ENCODE measurements at regions not wholly inside any gene's neighbourhood (a gene's known extent, or its start where the extent isn't known, plus 50 kb on each side); places are given as distances from the start of the nearest gene placed in this dataset.
A peak's percentile ranks its signal among the peaks of the same experiment; 100 is the strongest.

DNA sequence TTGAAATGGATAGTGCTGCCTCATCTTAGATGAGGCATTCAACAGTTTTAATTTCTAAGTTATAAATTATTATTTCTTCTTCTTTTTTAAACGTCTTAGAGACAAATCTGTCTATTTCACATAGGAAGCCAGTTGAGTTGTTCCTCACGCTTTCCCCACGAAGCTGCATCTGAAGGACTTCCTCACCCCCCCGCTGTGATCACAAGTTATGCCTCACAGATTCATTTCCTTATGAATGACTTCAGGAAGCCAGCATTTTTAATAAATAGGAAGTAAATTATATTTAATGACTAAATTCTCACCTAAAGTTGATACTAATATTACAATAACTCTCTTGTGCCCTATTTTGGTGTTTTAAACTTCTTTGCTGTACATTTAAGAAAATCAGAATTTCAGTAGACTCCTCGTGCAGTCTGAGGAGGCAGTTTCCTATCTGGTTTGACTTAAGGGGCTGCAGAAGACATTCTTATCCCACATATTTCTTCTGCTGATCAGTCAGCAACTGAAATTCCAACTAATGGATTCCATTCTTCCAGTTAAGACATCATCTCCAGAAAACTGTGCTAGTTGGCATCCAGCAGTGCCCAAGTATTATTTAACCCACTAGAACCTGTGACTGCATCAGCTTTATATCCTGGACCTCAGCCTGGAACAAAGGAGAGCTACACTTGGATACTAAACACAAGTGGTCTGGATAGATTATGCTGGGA is 182.7 kb upstream of the CCN2 start:
- TF ChIP-seq, protein P1, sequence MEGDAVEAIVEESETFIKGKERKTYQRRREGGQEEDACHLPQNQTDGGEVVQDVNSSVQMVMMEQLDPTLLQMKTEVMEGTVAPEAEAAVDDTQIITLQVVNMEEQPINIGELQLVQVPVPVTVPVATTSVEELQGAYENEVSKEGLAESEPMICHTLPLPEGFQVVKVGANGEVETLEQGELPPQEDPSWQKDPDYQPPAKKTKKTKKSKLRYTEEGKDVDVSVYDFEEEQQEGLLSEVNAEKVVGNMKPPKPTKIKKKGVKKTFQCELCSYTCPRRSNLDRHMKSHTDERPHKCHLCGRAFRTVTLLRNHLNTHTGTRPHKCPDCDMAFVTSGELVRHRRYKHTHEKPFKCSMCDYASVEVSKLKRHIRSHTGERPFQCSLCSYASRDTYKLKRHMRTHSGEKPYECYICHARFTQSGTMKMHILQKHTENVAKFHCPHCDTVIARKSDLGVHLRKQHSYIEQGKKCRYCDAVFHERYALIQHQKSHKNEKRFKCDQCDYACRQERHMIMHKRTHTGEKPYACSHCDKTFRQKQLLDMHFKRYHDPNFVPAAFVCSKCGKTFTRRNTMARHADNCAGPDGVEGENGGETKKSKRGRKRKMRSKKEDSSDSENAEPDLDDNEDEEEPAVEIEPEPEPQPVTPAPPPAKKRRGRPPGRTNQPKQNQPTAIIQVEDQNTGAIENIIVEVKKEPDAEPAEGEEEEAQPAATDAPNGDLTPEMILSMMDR (IDR thresholded peaks at IDR 0.05; ENCODE audit: extremely low read depth, missing control alignments): no peak
- DNase-seq (ENCODE audit: low spot score): no peak

DNA sequence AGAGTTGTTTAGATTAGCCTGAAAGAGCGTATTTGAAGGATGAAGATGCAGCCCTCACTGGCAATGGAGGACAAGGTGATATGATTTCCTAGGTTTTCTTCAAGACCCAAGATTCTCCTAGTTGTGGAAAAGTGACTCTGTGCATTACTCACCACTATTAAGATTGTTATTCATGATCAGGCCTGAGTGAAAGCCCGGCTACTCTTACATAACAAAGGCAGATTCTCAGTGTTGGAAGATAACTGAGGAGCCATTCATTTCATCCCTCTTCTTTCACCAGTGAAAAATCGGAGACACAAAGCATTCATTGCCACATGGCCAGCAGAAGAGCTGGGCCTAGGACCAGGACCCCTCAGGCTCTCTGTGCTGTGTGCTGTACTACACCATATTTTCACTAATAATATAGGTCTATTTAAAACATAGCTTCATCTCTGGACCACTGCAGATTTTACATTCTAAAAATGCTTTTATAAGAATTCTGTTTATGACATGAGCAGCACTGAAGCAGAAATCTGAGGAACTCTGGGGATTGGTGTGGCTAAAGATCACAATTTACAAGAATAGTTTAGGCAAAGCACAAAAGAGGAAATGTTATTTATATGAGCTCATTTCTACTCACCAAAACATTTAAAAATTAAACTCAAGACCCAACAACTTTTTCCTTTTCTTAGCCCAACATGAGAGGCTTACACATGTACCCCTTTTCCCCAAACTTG is 181.9 kb upstream of the CCN2 start:
- no peak for DNase-seq (ENCODE audit: low spot score)

DNA sequence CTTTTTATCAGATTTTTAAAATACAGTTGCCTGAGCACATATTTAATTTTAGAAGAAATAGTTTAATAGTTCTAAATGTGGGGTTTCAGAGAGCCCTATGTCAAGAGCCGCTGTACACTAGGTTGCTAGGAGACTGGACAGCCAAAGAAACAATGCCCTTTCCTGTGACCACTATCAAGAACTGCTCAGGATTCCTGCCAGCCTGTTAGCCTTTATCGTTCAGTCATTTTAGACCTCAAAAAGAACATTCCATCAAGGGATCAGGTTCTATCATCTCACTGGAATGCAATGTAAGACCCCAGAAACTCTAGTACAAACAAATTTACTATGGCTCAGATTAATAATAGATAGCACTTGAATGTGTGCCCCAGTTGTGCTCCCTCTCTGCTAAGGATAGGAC is 181.2 kb upstream of the CCN2 start:
- no peak for DNase-seq (ENCODE audit: low spot score)
- TF ChIP-seq, protein P1 (IDR thresholded peaks at IDR 0.05; ENCODE audit: extremely low read depth, missing control alignments): no peak

More for the DNA sequence above, 181.9 kb upstream of the CCN2 start:
- TF ChIP-seq, protein P1 (IDR thresholded peaks at IDR 0.05; ENCODE audit: extremely low read depth, missing control alignments): no peak

DNA sequence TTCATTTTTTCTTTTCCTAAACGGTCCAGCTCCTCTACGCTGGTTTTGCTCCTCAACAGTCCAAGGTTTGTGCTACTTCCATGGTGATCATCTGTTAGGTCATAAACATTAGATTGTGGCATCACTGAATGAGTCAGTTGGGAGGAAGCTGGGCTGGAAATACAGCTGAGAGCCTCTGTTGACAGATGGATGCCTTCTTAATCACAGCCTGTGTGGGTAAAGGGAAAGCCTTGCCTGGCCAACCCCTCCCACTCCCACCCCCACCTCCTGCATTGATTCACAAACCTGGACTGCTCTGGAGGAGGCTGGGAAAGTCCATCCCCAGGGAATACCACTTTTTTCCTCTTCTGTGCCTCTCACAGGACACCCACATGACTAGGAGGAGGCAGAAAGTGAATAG is 180.6 kb upstream of the CCN2 start:
- DNase-seq (ENCODE audit: low spot score): peak; percentile 5

DNA sequence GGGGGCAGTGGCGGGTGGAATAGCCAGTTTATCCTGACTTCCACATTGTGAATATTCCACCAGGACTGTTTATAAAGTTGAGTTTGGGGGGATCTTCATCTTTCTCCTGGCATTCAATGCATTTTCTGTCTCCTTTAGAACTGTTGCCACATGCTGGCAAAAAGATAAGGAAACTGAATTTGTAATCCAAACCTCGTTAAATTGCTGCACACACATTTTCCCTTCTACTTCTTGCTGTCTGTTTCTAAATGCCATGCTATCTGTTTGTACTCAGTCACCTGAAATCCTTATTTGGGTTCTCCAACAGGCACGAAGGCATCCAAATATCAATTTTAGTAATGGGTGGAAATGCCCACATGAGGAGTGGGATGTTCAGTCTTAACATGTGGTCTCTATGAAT is 180.2 kb upstream of the CCN2 start:
- DNase-seq (ENCODE audit: low spot score): no peak
- TF ChIP-seq, protein P1 (IDR thresholded peaks at IDR 0.05; ENCODE audit: extremely low read depth, missing control alignments): no peak

More for the DNA sequence above, 180.6 kb upstream of the CCN2 start:
- TF ChIP-seq, protein P1 (IDR thresholded peaks at IDR 0.05; ENCODE audit: extremely low read depth, missing control alignments): no peak

DNA sequence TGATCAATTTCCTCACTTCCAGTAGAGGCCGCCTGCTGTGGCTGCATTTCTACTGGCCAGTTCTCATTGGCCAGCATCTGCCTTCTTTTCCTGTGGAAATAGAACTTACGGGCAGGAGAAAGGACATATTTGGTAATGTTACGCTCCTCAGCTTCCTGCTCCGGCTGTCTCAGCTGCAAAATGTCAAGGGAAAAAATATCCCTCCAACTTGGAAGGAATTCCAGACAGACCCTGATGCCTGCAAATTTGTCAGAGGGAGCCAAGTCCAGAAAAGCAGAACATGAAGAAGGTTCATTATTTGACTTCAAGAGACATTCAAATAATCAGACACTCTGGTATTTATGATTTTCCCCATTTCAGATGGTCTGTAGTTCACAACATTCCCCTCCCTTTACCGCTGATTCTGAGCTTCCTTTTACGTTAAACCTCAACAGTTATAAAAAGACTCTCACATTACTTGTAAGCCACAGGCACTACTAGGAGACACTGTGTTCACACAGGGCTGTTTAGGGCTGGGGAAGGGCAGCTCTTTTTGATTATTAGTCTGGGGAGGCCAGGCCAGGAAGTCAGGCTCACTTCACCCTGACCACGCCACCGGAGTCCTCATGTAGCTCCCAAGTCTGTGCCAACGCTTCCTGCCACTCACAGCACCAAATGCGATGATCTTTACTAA is 179.6 kb upstream of the CCN2 start:
- peak; percentile 23 for DNase-seq (ENCODE audit: low spot score)
- TF ChIP-seq, protein P1 (IDR thresholded peaks at IDR 0.05; ENCODE audit: extremely low read depth, missing control alignments): no peak

DNA sequence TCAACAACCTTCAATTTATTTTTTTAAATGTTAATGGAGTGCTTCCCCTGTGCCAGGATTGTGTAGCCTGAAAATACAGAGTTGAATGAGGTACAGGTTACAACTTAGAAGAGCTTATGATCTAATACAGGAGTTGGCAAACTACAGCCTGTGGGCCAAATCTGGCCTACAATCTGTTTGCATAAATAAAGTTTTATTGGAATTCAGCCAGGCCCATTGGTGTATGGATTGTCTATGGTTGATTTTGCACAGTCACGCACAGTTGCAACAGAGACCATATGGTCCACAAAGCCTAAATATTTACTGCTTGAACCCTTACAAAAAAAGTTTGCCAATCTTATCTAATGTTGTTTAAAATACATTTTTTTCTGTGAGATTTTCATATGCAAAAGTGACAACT is 177.3 kb upstream of the CCN2 start:
- TF ChIP-seq, protein P1 (IDR thresholded peaks at IDR 0.05; ENCODE audit: extremely low read depth, missing control alignments): no peak
- DNase-seq (ENCODE audit: low spot score): no peak
